ENCODE measurements at regions not wholly inside any gene's neighbourhood (a gene's known extent, or its start where the extent isn't known, plus 50 kb on each side); places are given as distances from the start of the nearest gene placed in this dataset.

- TF ChIP-seq CTCF (IDR thresholded peaks at IDR 0.05) (no peak), POLR2A (IDR thresholded peaks at IDR 0.05) (no peak)
These were observed 183.5 kb upstream of the AFDN start for GRCh38 chr6:167643223-167643622.
